IMR-90 (cell line): ENCODE measurements at regions not wholly inside any gene's neighbourhood (a gene's known extent, or its start where the extent isn't known, plus 50 kb on each side); places are given as distances from the start of the nearest gene placed in this dataset.

ENCODE experiments used
- ATAC-seq: fragments of 200-7000 bp; cut with Tn5 transposase; 2 replicates; pipeline ENCODE4 v1.9.1; 2020; ENCODE audit warnings: low read depth, mild to moderate bottlenecking, moderate library complexity
- BruUV-seq: library from RNA; stranded (reverse); fragments of 400-500 nt; replicated peaks from 2 replicates; lab custom pipeline; 2021; lab: Mats Ljungman, UMichigan
- CTCF ChIA-PET: fragments of 300-600 bp; formaldehyde crosslinking; extraction: SDS; loops from one replicate; lab custom pipeline; 2021; ENCODE audit warnings: antibody characterized with exemption; lab: Yijun Ruan, JAX
- POLR2A ChIA-PET: fragments of 300-600 bp; sonication (Branson Sonifier 250); formaldehyde crosslinking; loops from one replicate; lab custom pipeline; 2022; ENCODE audit warnings: antibody characterized with exemption; ENCODE audit not compliant: unreplicated experiment; lab: Charles Lee
- DNase-seq: peaks from one replicate; pipeline ENCODE4 v3.0.0; 2013
- H2AFZ ChIP-seq: replicated peaks from 2 replicates; pipeline ENCODE3; 2013; ENCODE audit warnings: low read length, mild to moderate bottlenecking; ENCODE audit not compliant: poor library complexity
- H2AK5ac ChIP-seq: 2 replicates; pipeline ENCODE4 v1.6.1; 2013; ENCODE audit warnings: low read depth, low read length, inconsistent platforms
- H2AK9ac ChIP-seq: replicated peaks from 2 replicates; pipeline ENCODE3; 2013; ENCODE audit warnings: mild to moderate bottlenecking, low read depth, low read length, moderate library complexity; ENCODE audit not compliant: poor library complexity
- H2BK120ac ChIP-seq: 2 replicates; pipeline ENCODE4 v1.6.1; 2013; ENCODE audit warnings: low read depth, low read length, inconsistent platforms
- H2BK15ac ChIP-seq: 3 replicates; pipeline ENCODE4 v1.6.1; 2013; ENCODE audit warnings: low read depth, low read length, inconsistent platforms
- H2BK20ac ChIP-seq: 2 replicates; pipeline ENCODE4 v1.6.1; 2013; ENCODE audit warnings: low read depth, mild to moderate bottlenecking, inconsistent platforms, low read length, moderate library complexity
- H2BK5ac ChIP-seq: 2 replicates; pipeline ENCODE4 v1.6.1; 2013; ENCODE audit warnings: mild to moderate bottlenecking, low read depth, low read length, inconsistent platforms; ENCODE audit not compliant: poor library complexity, severe bottlenecking
- H3K14ac ChIP-seq: replicated peaks from 2 replicates; pipeline ENCODE4 v1.6.1; 2013; ENCODE audit warnings: low read depth, low read length, inconsistent platforms
- H3K18ac ChIP-seq: 2 replicates; pipeline ENCODE4 v1.6.1; 2013; ENCODE audit warnings: low read depth, low read length, control low read depth
- H3K23ac ChIP-seq: 2 replicates; pipeline ENCODE4 v1.6.1; 2013; ENCODE audit warnings: low read depth, low read length, inconsistent platforms
- H3K27ac ChIP-seq: 2 replicates; pipeline ENCODE4 v1.5.1; 2013; ENCODE audit warnings: mild to moderate bottlenecking, control low read depth, low read length; ENCODE audit not compliant: insufficient read depth
- H3K27me3 ChIP-seq: 2 replicates; pipeline ENCODE4 v1.6.1; 2013; ENCODE audit warnings: low read length; ENCODE audit not compliant: control insufficient read depth, insufficient read depth
- H3K36me3 ChIP-seq: 2 replicates; pipeline ENCODE4 v1.6.1; 2013; ENCODE audit warnings: low read length, mixed read lengths; ENCODE audit not compliant: control insufficient read depth, insufficient read depth
- H3K4ac ChIP-seq: 2 replicates; pipeline ENCODE4 v1.6.1; 2013; ENCODE audit warnings: low read depth, low read length, inconsistent platforms
- H3K4me1 ChIP-seq: 2 replicates; pipeline ENCODE4 v1.6.1; 2013; ENCODE audit warnings: low read length, mixed read lengths; ENCODE audit not compliant: control insufficient read depth, insufficient read depth
- H3K4me2 ChIP-seq: 2 replicates; pipeline ENCODE4 v1.6.1; 2013; ENCODE audit warnings: low read depth, mild to moderate bottlenecking, control low read depth, low read length, moderate library complexity
- H3K4me3 ChIP-seq: 2 replicates; pipeline ENCODE4 v1.5.1; 2013; ENCODE audit warnings: low read depth, mild to moderate bottlenecking, control low read depth, low read length, moderate library complexity; ENCODE audit not compliant: insufficient read depth
- H3K56ac ChIP-seq: 2 replicates; pipeline ENCODE4 v1.6.1; 2013; ENCODE audit warnings: low read length, inconsistent platforms; ENCODE audit not compliant: insufficient read depth; ENCODE audit errors: extremely low read depth
- H3K79me1 ChIP-seq, 2 experiments: 2 replicates each; pipeline ENCODE4 v1.6.1; 2013; ENCODE audit warnings: low read length in 2 of 2, inconsistent platforms in 1 of 2, low read depth in 1 of 2
- H3K9ac ChIP-seq: 2 replicates; pipeline ENCODE4 v1.6.1; 2013; ENCODE audit warnings: low read depth, low read length, control low read depth
- H3K9me1 ChIP-seq: 2 replicates; pipeline ENCODE4 v1.6.1; 2013; ENCODE audit warnings: low read length, inconsistent platforms; ENCODE audit not compliant: insufficient read depth
- H3K9me3 ChIP-seq: 2 replicates; pipeline ENCODE4 v1.6.1; 2013; ENCODE audit warnings: low read length; ENCODE audit not compliant: control insufficient read depth, insufficient read depth
- H4K20me1 ChIP-seq: 2 replicates; pipeline ENCODE4 v1.6.1; 2013; ENCODE audit warnings: low read length, inconsistent platforms; ENCODE audit not compliant: insufficient read depth
- H4K5ac ChIP-seq: 2 replicates; pipeline ENCODE4 v1.6.1; 2013; ENCODE audit warnings: mild to moderate bottlenecking, low read depth, low read length, control low read depth
- H4K8ac ChIP-seq, 2 experiments: 2 replicates each; pipeline ENCODE4 v1.6.1; 2013; ENCODE audit warnings: low read depth in 2 of 2, low read length in 2 of 2, control low read depth in 1 of 2, inconsistent platforms in 1 of 2
- H4K91ac ChIP-seq: 2 replicates; pipeline ENCODE4 v1.6.1; 2013; ENCODE audit warnings: low read depth, low read length, inconsistent platforms; ENCODE audit not compliant: insufficient read depth
- MAFK ChIP-seq: IDR thresholded peaks from 2 replicates; pipeline ENCODE4 v1.6.1; 2012; ENCODE audit warnings: low read depth, low read length, improper control_type of control experiment
- NFE2L2 ChIP-seq: fragments of 150-350 bp; IDR thresholded peaks from 2 replicates; pipeline ENCODE4 v1.6.1; 2016; ENCODE audit warnings: low read depth, mild to moderate bottlenecking, low read length
- POLR2A ChIP-seq: IDR thresholded peaks from 2 replicates; pipeline ENCODE4 v1.6.1; 2012; ENCODE audit warnings: mild to moderate bottlenecking, low read depth, low read length
- WGBS, 2 experiments: methylation state at CpG; one replicate each; pipeline versions ENCODE4 v1.1.5 to v1.1.7; 2013; ENCODE audit warnings: missing lambda C conversion rate in 2 of 2; ENCODE audit not compliant: insufficient read length in 1 of 2; ENCODE audit errors: extremely low coverage in 2 of 2; 5-methylcytosine and 5-hydroxymethylcytosine counted together
- dilution Hi-C: fragments of 300-500 bp; cut with HindIII; formaldehyde crosslinking; loops from one replicate; pipeline ENCODE4 v1.14.3; 2018; ENCODE audit warnings: low sequenced_read_pairs; ENCODE audit not compliant: unreplicated experiment
- in situ Hi-C: fragments of 300-500 bp; cut with MboI; formaldehyde crosslinking; loops from 3 replicates; pipeline ENCODE4 v1.14.3; 2019; ENCODE audit warnings: low sequenced_read_pairs, inconsistent platforms, mixed read lengths
- intact Hi-C: fragments of 100-400 bp; cut with micrococcal nuclease; formaldehyde crosslinking; loops from 2 replicates; pipeline ENCODE4 v1.10.0; 2022

- no TSS peak for BruUV-seq
- DNase-seq = no peak
- H3K4me3 ChIP-seq = no peak overlapping the region
- intact Hi-C loops = no loop called here
- no peak overlapping the region for H3K4me2 ChIP-seq
- H3K9me3 ChIP-seq = no peaks in the 10 kb centered on the region
- no peak overlapping the region for H2AK9ac ChIP-seq
- H3K36me3 ChIP-seq = no peaks in the 10 kb centered on the region
- POLR2A ChIA-PET = no interaction called here
- in situ Hi-C loops = loop anchor here (25.0 kb wide), 1 partner anchor 535 kb away; no protein-coding TSS in a partner anchor
- dilution Hi-C loops = no loop called here
- no peak overlapping the region for H4K91ac ChIP-seq
- no peak overlapping the region for H3K27ac ChIP-seq
- no peak overlapping the region for H2BK120ac ChIP-seq
- no peak overlapping the region for H2BK20ac ChIP-seq
- H3K4ac ChIP-seq = no peak overlapping the region
- TF ChIP-seq POLR2A = no peak
- no peak for TF ChIP-seq NFE2L2
- peak; percentile 95 for TF ChIP-seq MAFK
- no peak for ATAC-seq
- H3K14ac ChIP-seq = peak overlapping the region; percentile 22; the same call in 1 of the 2 replicates
- H3K23ac ChIP-seq = no peak overlapping the region
- WGBS, 2 experiments = no CpG with 5 or more reads among the region's 1 CpG
- H2AK5ac ChIP-seq = no peak overlapping the region
- no peak overlapping the region for H3K18ac ChIP-seq
- CTCF ChIA-PET = no interaction called here
- H3K79me1 ChIP-seq = no peaks in the 10 kb centered on the region
- no peak overlapping the region for H3K56ac ChIP-seq
- H3K9ac ChIP-seq = no peak overlapping the region
- peaks cover 6% of the 10 kb centered on the region for H3K4me1 ChIP-seq
- H4K20me1 ChIP-seq = no peaks in the 10 kb centered on the region
- H2AFZ ChIP-seq = no peak overlapping the region
- H3K27me3 ChIP-seq = no peaks in the 10 kb centered on the region; the same call in 1 of the 2 replicates
- H3K9me1 ChIP-seq = no peaks in the 10 kb centered on the region
- no peak overlapping the region for H4K8ac ChIP-seq
- H2BK5ac ChIP-seq = no peak overlapping the region
- no peak overlapping the region for H4K5ac ChIP-seq
- H2BK15ac ChIP-seq = no peak overlapping the region
These were observed 130.8 kb upstream of the LNX1 start for GRCh38 chr4:53722110-53722509.
